ENCODE measurements at regions not wholly inside any gene's neighbourhood (a gene's known extent, or its start where the extent isn't known, plus 50 kb on each side); places are given as distances from the start of the nearest gene placed in this dataset.

DNA sequence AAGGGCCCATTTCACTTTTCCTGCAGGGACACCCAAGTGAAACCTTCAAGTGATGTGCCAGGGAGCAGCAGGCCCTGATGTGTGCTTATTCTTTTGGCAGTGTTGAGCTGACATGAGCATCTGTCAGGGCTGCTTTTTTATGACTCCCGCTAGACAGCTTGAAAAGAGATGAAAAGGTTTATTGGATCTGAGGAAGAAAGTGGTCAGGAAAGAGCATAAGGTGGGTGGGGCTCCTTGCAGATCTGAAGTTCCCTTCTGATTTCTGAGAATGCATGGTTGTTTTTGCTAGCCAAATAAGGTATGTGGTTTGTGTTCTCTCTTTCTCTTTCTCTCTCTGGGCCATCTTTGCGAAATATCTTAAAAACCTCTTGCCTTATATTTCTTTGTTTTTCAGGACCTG is 316.1 kb downstream of the DMRT2 start:
- no peak for TF ChIP-seq GATA2 (IDR thresholded peaks at IDR 0.05; ENCODE audit: low read depth, low read length)
- no peak for TF ChIP-seq GATA3 (IDR thresholded peaks at IDR 0.05; ENCODE audit: low read depth, low read length)
